Neural cell (in vitro differentiated cells): ENCODE measurements at regions not wholly inside any gene's neighbourhood (a gene's known extent, or its start where the extent isn't known, plus 50 kb on each side); places are given as distances from the start of the nearest gene placed in this dataset.

Experiments
- H2AFZ ChIP-seq: fragments of 200-600, 300-800 bp; sonication (generic), shearing (Covaris generic); 2 replicates; pipeline ENCODE4 v1.6.0; 2014; ENCODE audit warnings: low read depth, mild to moderate bottlenecking, antibody characterized with exemption, low read length, moderate library complexity
- H3F3A ChIP-seq: fragments of 200-600 bp; shearing (Covaris generic); 2 replicates; pipeline ENCODE4 v1.6.1; 2016; ENCODE audit warnings: mild to moderate bottlenecking, moderate library complexity, mixed read lengths, antibody characterized with exemption, low read length; ENCODE audit not compliant: insufficient read depth, poor library complexity, severe bottlenecking
- H3K27ac ChIP-seq: fragments of 200-600, 300-800 bp; sonication (generic), shearing (Covaris generic); 2 replicates; pipeline ENCODE4 v1.5.1; 2014; ENCODE audit warnings: mild to moderate bottlenecking, low read length, moderate library complexity
- H3K27me3 ChIP-seq: fragments of 300-800, 200-600 bp; sonication (generic), shearing (Covaris generic); 2 replicates; pipeline ENCODE4 v1.6.0; 2014; ENCODE audit warnings: mild to moderate bottlenecking, low read depth, low read length, moderate library complexity; ENCODE audit not compliant: insufficient read depth
- H3K36me3 ChIP-seq: fragments of 300-800, 200-600 bp; sonication (generic), shearing (Covaris generic); 2 replicates; pipeline ENCODE4 v1.5.1; 2014; ENCODE audit warnings: mild to moderate bottlenecking, antibody characterized with exemption, low read length, moderate library complexity; ENCODE audit not compliant: insufficient read depth
- H3K4me2 ChIP-seq: fragments of 300-800, 200-600 bp; sonication (generic), shearing (Covaris generic); 2 replicates; pipeline ENCODE4 v1.6.0; 2014; ENCODE audit warnings: mild to moderate bottlenecking, low read length
- H3K4me3 ChIP-seq: fragments of 300-800, 200-600 bp; sonication (generic), shearing (Covaris generic); 2 replicates; pipeline ENCODE4 v1.5.1; 2014; ENCODE audit warnings: mild to moderate bottlenecking, low read length, moderate library complexity
- H3K79me2 ChIP-seq: fragments of 200-600 bp; shearing (Covaris generic); replicated peaks from 2 replicates; pipeline ENCODE4 v1.6.0; 2014; ENCODE audit warnings: mild to moderate bottlenecking, low read length, moderate library complexity; ENCODE audit not compliant: insufficient read depth
- H3K9ac ChIP-seq: fragments of 300-800, 200-600 bp; sonication (generic), shearing (Covaris generic); 2 replicates; pipeline ENCODE4 v1.6.1; 2016; ENCODE audit warnings: mild to moderate bottlenecking, low read length, mixed read lengths
- H3K9me2 ChIP-seq: fragments of 200-600 bp; shearing (Covaris generic); 2 replicates; pipeline ENCODE4 v1.6.1; 2016; ENCODE audit warnings: mild to moderate bottlenecking, low read length, mixed read lengths; ENCODE audit not compliant: insufficient read depth
- H3K9me3 ChIP-seq: fragments of 200-600, 300-800 bp; sonication (generic), shearing (Covaris generic); 2 replicates; pipeline ENCODE4 v1.6.1; 2016; ENCODE audit warnings: mild to moderate bottlenecking, mixed run types, low read length, moderate library complexity, mixed read lengths
- H4K20me1 ChIP-seq: fragments of 200-600 bp; shearing (Covaris generic); 2 replicates; pipeline ENCODE4 v1.6.1; 2016; ENCODE audit warnings: mild to moderate bottlenecking, mixed run types; ENCODE audit not compliant: insufficient read depth
- EP300 ChIP-seq: fragments of 450-650 bp; conservative IDR thresholded peaks from 2 replicates; pipeline ENCODE4 v1.6.1; 2014; ENCODE audit warnings: antibody characterized with exemption, mild to moderate bottlenecking, moderate library complexity; ENCODE audit not compliant: poor library complexity, severe bottlenecking
- EZH2 ChIP-seq: fragments of 200-600, 300-800 bp; shearing (Covaris generic), sonication (generic); IDR thresholded peaks from 2 replicates; pipeline ENCODE4 v1.6.1; 2014; ENCODE audit warnings: antibody characterized with exemption, low read length, borderline replicate concordance, mild to moderate bottlenecking; ENCODE audit not compliant: insufficient read depth, poor library complexity, severe bottlenecking
- MXI1 ChIP-seq: fragments of 450-650 bp; conservative IDR thresholded peaks from 2 replicates; pipeline ENCODE4 v1.6.1; 2014; ENCODE audit warnings: antibody characterized with exemption, mild to moderate bottlenecking; ENCODE audit not compliant: poor library complexity, severe bottlenecking
- POLR2AphosphoS5 ChIP-seq: IDR thresholded peaks from 2 replicates; pipeline ENCODE4 v1.6.1; 2012
- RAD21 ChIP-seq: fragments of 450-650 bp; conservative IDR thresholded peaks from 2 replicates; pipeline ENCODE4 v1.6.1; 2014; ENCODE audit warnings: antibody characterized with exemption, mild to moderate bottlenecking, moderate library complexity
- REST ChIP-seq: IDR thresholded peaks from 2 replicates; pipeline ENCODE4 v1.6.1; 2012; ENCODE audit warnings: borderline replicate concordance
- SMC3 ChIP-seq: fragments of 450-650 bp; conservative IDR thresholded peaks from 2 replicates; pipeline ENCODE4 v1.6.1; 2014; ENCODE audit warnings: antibody characterized with exemption, mild to moderate bottlenecking, moderate library complexity; ENCODE audit not compliant: poor library complexity
- TAF1 ChIP-seq: IDR thresholded peaks from 2 replicates; pipeline ENCODE4 v1.6.1; 2012; ENCODE audit warnings: low read depth
- TF ChIP-seq, protein P1 (sequence below): fragments of 450-650 bp; IDR thresholded peaks from 2 replicates; pipeline ENCODE4 v1.5.1; 2014; ENCODE audit warnings: antibody characterized with exemption, mild to moderate bottlenecking, moderate library complexity; ENCODE audit not compliant: poor library complexity, severe bottlenecking

- H3K9me2 ChIP-seq, result no peaks in the 10 kb centered on the region
- H3K79me2 ChIP-seq, result no peaks in the 10 kb centered on the region
- no peaks in the 10 kb centered on the region for H3F3A ChIP-seq
- H3K27ac ChIP-seq, result no peak overlapping the region
- no peaks in the 10 kb centered on the region for H3K9me3 ChIP-seq
- no peaks in the 10 kb centered on the region for H3K27me3 ChIP-seq
- H2AFZ ChIP-seq, result no peak overlapping the region
- TF ChIP-seq SMC3 (no peak), EP300 (no peak), REST (no peak), TAF1 (no peak)
- no peaks in the 10 kb centered on the region for H4K20me1 ChIP-seq
- H3K4me3 ChIP-seq, result no peak overlapping the region
- no peaks in the 10 kb centered on the region for H3K36me3 ChIP-seq
- H3K4me2 ChIP-seq, result no peak overlapping the region
- no peak overlapping the region for H3K9ac ChIP-seq
Observed at GRCh38 chr22:48627203-48627602, 1200.5 kb downstream of the BRD1 start.

DNA sequence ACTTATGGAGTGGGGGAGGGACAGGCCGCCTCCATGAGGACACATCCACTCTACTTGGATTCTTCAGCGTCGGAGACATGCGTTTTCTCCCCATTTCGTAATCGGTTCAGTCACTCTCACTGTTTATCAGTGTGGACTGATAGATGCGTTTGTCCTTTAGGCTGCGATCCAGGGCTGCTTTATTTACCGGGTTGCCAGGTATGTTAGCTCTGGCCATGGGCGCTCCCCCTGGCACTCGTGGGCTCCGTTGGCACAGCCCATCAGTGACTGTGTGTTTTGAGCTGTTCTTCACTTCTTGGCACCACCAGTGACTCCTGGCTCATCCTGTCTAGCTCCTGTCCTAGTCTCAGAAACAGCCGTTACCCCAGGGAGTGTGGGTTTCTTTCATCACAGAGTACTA lies 1203.3 kb downstream of the BRD1 start:
- Histone ChIP-seq H3K4me3 (no peak overlapping the region), H3K36me3 (no peaks in the 10 kb centered on the region), H3K27ac (no peak overlapping the region), H3K4me2 (no peak overlapping the region), H3K79me2 (no peaks in the 10 kb centered on the region), H3F3A (no peaks in the 10 kb centered on the region), H3K9me3 (no peaks in the 10 kb centered on the region), H2AFZ (no peak overlapping the region), H4K20me1 (no peaks in the 10 kb centered on the region), H3K9ac (no peak overlapping the region), H3K9me2 (no peaks in the 10 kb centered on the region), H3K27me3 (no peaks in the 10 kb centered on the region)
- TF ChIP-seq EP300 (no peak), SMC3 (no peak), POLR2AphosphoS5 (no peak), REST (no peak), RAD21 (no peak), MXI1 (no peak), TAF1 (no peak), EZH2 (no peak)
- TF ChIP-seq, protein P1, sequence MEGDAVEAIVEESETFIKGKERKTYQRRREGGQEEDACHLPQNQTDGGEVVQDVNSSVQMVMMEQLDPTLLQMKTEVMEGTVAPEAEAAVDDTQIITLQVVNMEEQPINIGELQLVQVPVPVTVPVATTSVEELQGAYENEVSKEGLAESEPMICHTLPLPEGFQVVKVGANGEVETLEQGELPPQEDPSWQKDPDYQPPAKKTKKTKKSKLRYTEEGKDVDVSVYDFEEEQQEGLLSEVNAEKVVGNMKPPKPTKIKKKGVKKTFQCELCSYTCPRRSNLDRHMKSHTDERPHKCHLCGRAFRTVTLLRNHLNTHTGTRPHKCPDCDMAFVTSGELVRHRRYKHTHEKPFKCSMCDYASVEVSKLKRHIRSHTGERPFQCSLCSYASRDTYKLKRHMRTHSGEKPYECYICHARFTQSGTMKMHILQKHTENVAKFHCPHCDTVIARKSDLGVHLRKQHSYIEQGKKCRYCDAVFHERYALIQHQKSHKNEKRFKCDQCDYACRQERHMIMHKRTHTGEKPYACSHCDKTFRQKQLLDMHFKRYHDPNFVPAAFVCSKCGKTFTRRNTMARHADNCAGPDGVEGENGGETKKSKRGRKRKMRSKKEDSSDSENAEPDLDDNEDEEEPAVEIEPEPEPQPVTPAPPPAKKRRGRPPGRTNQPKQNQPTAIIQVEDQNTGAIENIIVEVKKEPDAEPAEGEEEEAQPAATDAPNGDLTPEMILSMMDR, result no peak
